ENCODE measurements at regions not wholly inside any gene's neighbourhood (a gene's known extent, or its start where the extent isn't known, plus 50 kb on each side); places are given as distances from the start of the nearest gene placed in this dataset.
"Not testable (repeated sequence)": the region's sequence is repeated elsewhere in the genome, so short reads cannot be mapped to it uniquely, and the experiment has no call there.

GRCh38 chr7:65795392-65795716 lies 77.5 kb upstream of the VKORC1L1 start:
- in situ Hi-C loops (cut with HindIII; ENCODE audit: low pct_unique_long_range_greater_than_20kb, low sequenced_read_pairs); DNase-seq (ENCODE audit: low read depth in 1 of 2, low spot score in 1 of 2): not testable (repeated sequence)

GRCh38 chr7:65796205-65796604 lies 76.7 kb upstream of the VKORC1L1 start:
- DNase-seq (ENCODE audit: low read depth in 1 of 2, low spot score in 1 of 2) = no peak
- in situ Hi-C loops (cut with HindIII; ENCODE audit: low pct_unique_long_range_greater_than_20kb, low sequenced_read_pairs) = no loop called here

GRCh38 chr7:65797086-65797485 lies 75.8 kb upstream of the VKORC1L1 start:
- DNase-seq (ENCODE audit: low read depth in 1 of 2, low spot score in 1 of 2); in situ Hi-C loops (cut with HindIII; ENCODE audit: low pct_unique_long_range_greater_than_20kb, low sequenced_read_pairs): not testable (repeated sequence)

More at GRCh38 chr7:65796205-65796604, 76.7 kb upstream of the VKORC1L1 start:
- no peak for TF ChIP-seq JUND (IDR thresholded peaks at IDR 0.05; ENCODE audit: low read depth)

DNA sequence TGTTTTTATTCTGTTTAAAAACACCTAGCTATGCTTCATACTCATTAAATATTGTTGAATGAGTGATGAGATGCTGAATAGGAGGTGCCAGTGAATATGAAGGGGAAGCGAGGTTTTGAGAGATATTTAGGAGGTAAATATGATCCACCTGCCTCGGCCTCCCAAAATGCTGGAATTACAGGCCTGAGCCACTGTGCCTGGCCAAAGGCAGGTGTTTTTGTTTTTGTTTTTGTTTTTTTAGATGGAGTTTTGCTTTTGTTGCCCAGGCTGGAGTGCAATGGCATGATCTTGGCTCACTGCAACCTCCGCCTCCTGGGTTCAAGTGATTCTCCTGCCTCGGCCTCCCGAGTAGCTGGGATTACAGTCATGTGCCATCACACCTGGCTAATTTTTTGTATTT lies 75.3 kb upstream of the VKORC1L1 start:
- DNase-seq (ENCODE audit: low read depth in 1 of 2, low spot score in 1 of 2); in situ Hi-C loops (cut with HindIII; ENCODE audit: low pct_unique_long_range_greater_than_20kb, low sequenced_read_pairs): not testable (repeated sequence)

GRCh38 chr7:65798111-65799075 lies 74.5 kb upstream of the VKORC1L1 start:
- in situ Hi-C loops (cut with HindIII; ENCODE audit: low pct_unique_long_range_greater_than_20kb, low sequenced_read_pairs) = no loop called here
- TF ChIP-seq JUND (IDR thresholded peaks at IDR 0.05; ENCODE audit: low read depth) = no peak
- no peak for DNase-seq (ENCODE audit: low read depth in 1 of 2, low spot score in 1 of 2)

DNA sequence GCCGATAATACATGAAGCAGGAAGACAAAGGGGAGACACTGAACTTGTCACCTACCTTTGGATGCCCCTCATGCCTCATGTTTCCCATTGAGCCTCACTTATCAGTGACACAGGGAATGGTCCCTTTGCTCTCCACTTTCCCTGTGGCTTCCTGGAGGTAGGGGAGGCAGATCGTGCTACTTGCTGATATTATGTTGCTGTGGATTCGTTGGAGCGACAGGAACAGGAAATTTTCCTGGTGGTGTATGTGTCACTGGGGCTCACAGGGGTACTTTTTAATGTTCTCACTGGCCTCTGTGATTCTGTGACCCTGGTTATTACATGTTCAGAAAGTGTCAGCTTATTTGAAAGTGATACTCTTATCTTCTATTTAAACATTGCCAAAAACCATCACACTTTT lies 72.7 kb upstream of the VKORC1L1 start:
- in situ Hi-C loops (cut with HindIII; ENCODE audit: low pct_unique_long_range_greater_than_20kb, low sequenced_read_pairs) = not testable (repeated sequence)

GRCh38 chr7:65800890-65801341 lies 72.0 kb upstream of the VKORC1L1 start:
- in situ Hi-C loops (cut with HindIII; ENCODE audit: low pct_unique_long_range_greater_than_20kb, low sequenced_read_pairs) = no loop called here
- no peak for TF ChIP-seq JUND (IDR thresholded peaks at IDR 0.05; ENCODE audit: low read depth)
- no peak for DNase-seq (ENCODE audit: low read depth in 1 of 2, low spot score in 1 of 2)

More for the DNA sequence above, 72.7 kb upstream of the VKORC1L1 start:
- DNase-seq (ENCODE audit: low read depth in 1 of 2, low spot score in 1 of 2) = not testable (repeated sequence)

DNA sequence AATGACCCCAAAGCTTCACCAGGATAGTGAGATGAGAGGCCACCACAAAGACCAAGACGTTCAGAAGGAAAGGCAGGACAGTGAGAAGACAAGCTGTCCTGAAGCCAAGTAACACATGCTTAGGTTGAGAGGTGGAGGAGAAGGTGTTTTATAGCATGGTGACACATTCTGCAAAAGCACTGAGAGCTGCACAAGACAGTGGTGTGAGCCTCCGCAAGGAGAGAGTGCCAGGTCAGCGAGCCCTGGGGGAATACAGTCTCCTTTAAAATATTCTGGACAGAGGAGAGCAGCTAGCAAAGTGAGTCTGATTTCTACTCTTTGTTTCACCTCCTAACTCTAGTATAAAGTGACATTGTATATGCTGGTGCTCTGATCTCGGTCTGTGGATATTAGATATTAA lies 68.0 kb upstream of the VKORC1L1 start:
- TF ChIP-seq JUND (IDR thresholded peaks at IDR 0.05; ENCODE audit: low read depth) = no peak
- in situ Hi-C loops (cut with HindIII; ENCODE audit: low pct_unique_long_range_greater_than_20kb, low sequenced_read_pairs) = no loop called here
- no peak for DNase-seq (ENCODE audit: low read depth in 1 of 2, low spot score in 1 of 2)

GRCh38 chr7:65807067-65807466 lies 65.8 kb upstream of the VKORC1L1 start:
- DNase-seq (ENCODE audit: low read depth in 1 of 2, low spot score in 1 of 2); in situ Hi-C loops (cut with HindIII; ENCODE audit: low pct_unique_long_range_greater_than_20kb, low sequenced_read_pairs): not testable (repeated sequence)

DNA sequence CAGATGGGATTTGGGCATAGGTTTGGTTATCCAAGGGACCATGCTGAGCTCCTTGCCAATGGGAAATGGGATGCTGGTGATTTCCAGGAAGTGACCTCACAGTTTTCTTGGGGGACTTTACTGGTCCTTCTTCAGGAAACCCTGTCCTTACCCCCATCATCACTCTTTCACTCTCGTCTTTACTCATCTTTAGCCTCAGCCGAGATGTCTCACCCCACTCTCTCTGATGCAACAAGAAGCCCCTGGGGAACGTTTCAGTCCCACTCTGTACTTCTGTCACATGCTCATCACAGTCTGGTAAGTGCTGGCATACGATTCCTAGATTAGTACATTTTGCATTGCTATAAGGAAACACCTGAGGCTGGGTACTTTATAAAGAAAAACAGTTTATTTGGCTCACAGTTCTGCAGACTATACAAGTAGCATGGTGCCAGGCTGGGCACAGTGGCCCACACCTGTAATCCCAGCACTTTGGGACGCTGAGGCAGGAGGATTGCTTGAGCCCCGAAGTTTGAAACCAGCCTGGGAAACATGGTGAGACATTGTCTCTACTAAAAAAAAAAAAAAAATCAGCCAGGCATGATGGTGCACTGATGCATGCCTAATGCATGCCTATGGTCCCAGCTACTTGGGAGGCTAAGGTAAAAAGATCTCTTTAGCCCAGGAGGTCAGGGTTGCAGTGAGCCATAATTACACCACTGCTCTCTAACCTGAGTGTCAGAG lies 63.5 kb upstream of the VKORC1L1 start:
- TF ChIP-seq JUND (IDR thresholded peaks at IDR 0.05; ENCODE audit: low read depth) = no peak
- no peak for DNase-seq (ENCODE audit: low read depth in 1 of 2, low spot score in 1 of 2)
- in situ Hi-C loops (cut with HindIII; ENCODE audit: low pct_unique_long_range_greater_than_20kb, low sequenced_read_pairs) = no loop called here

GRCh38 chr7:65809982-65810288 lies 62.9 kb upstream of the VKORC1L1 start:
- no peak for TF ChIP-seq JUND (IDR thresholded peaks at IDR 0.05; ENCODE audit: low read depth)
- no peak for DNase-seq (ENCODE audit: low read depth in 1 of 2, low spot score in 1 of 2)
- in situ Hi-C loops (cut with HindIII; ENCODE audit: low pct_unique_long_range_greater_than_20kb, low sequenced_read_pairs) = no loop called here

GRCh38 chr7:65812281-65812680 lies 60.6 kb upstream of the VKORC1L1 start:
- no peak for DNase-seq (ENCODE audit: low read depth in 1 of 2, low spot score in 1 of 2)
- TF ChIP-seq JUND (IDR thresholded peaks at IDR 0.05; ENCODE audit: low read depth) = no peak
- in situ Hi-C loops (cut with HindIII; ENCODE audit: low pct_unique_long_range_greater_than_20kb, low sequenced_read_pairs) = no loop called here

DNA sequence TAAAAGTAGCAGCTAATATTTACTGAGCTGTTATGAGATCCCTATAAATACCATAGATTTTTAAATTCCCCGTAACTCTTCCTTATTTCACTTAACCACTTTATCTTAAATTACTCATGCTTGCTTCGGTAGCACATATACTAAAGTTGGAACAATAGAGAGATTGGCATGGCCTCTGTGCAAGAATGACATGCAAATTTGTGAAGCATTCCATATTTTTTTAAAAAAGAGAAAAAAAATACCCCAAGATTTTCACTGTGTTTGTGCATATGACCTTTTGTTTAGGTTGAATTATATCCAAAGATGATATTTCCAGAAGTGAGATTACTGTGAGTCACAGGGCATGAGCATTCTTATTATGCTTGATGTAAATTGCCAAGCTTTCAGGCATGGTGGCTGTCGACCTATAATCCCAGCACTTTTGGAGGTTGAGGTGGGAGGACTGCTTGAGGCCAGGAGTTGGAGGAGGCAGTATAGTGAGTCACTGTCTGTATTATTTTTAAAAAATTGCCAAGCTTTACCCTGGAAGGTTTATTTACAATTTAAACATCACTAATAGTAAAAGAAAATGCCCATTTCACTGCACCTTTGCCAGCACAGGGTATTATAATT lies 58.2 kb upstream of the VKORC1L1 start:
- in situ Hi-C loops (cut with HindIII; ENCODE audit: low pct_unique_long_range_greater_than_20kb, low sequenced_read_pairs); DNase-seq (ENCODE audit: low read depth in 1 of 2, low spot score in 1 of 2): not testable (repeated sequence)
